Psoas muscle (tissue), 7 donors: ENCODE measurements at regions not wholly inside any gene's neighbourhood (a gene's known extent, or its start where the extent isn't known, plus 50 kb on each side); places are given as distances from the start of the nearest gene placed in this dataset.

Experiments used
- ATAC-seq, 4 donors: fragments of 200-7000 bp; cut with Tn5 transposase; one replicate each; pipeline ENCODE4 v1.9.1; 2020; ENCODE audit warnings: moderate library complexity in 3 of 4, mild to moderate bottlenecking in 2 of 4
- DNase-seq, 2 donors: peaks; one replicate each; pipeline ENCODE4 v3.0.0-alpha.2; 2020
- H3K27ac ChIP-seq: fragments of 200-600 bp; one replicate; pipeline ENCODE4 v1.8.0; 2022
- H3K27me3 ChIP-seq, 3 donors: fragments of 200-600 bp in 1 of 3; one replicate each; pipeline versions ENCODE4 v1.6.1 to v1.8.0; 2013 to 2022; ENCODE audit warnings: low read length in 2 of 3, mild to moderate bottlenecking in 2 of 3, moderate library complexity in 1 of 3; ENCODE audit not compliant: insufficient read depth in 3 of 3
- H3K36me3 ChIP-seq, 2 donors: fragments of 200-600 bp in 1 of 2; one replicate each; pipeline versions ENCODE4 v1.6.1 to v1.8.0; 2013 to 2022; ENCODE audit warnings: low read depth in 1 of 2, mild to moderate bottlenecking in 1 of 2, moderate library complexity in 1 of 2; ENCODE audit not compliant: insufficient read depth in 1 of 2
- H3K4me1 ChIP-seq: fragments of 200-600 bp; one replicate; pipeline ENCODE4 v1.8.0; 2022
- H3K4me3 ChIP-seq: fragments of 200-600 bp; one replicate; pipeline ENCODE4 v1.8.0; 2022; ENCODE audit warnings: mild to moderate bottlenecking
- H3K9me3 ChIP-seq: fragments of 200-600 bp; one replicate; pipeline ENCODE4 v1.8.0; 2022
- CTCF ChIP-seq: fragments of 200-600 bp; IDR thresholded peaks from one replicate; pipeline ENCODE4 v1.8.0; 2022; ENCODE audit warnings: antibody characterized with exemption
- WGBS, 3 donors: extraction: QIAGEN DNeasy Blood & Tissue Kit; methylation state at CpG; one replicate each; pipeline versions ENCODE4 v1.1.6 to v1.1.7; 2013; 5-methylcytosine and 5-hydroxymethylcytosine counted together
- intact Hi-C, 2 donors: fragments of 100-400 bp; cut with DNase I; formaldehyde crosslinking; loops; one replicate each; pipeline versions ENCODE4 v1.11.0 to v1.14.2; 2022
- donor health status: healthy with polysubstance abuse.
- donor health status: DM: no; HTN: no; CAD: no; lungs with moderate emphysema.
- donor health status: Bipolar disorder and iron deficiency.
- donor health status: healthy.
- donor health status: DM: yes; HTN: yes; CAD: no.
- donor health status: DM: no; HTN: no; CAD: no.
- donor health status: DM: yes; HTN: yes; CAD: no.

- no peaks in the 10 kb centered on the region for H3K9me3 ChIP-seq
- intact Hi-C loops = no loop called here
- H3K27me3 ChIP-seq = no peaks in the 10 kb centered on the region
- WGBS, 3 donors = 68 to 84% (median 74%) methylated on average over 1 of the region's 1 CpG
- H3K27ac ChIP-seq = no peak overlapping the region
- no peaks in the 10 kb centered on the region for H3K36me3 ChIP-seq
- ATAC-seq (no peak), DNase-seq (no peak)
- no peak for TF ChIP-seq CTCF
- H3K4me3 ChIP-seq = no peak overlapping the region
- H3K4me1 ChIP-seq = no peaks in the 10 kb centered on the region
These were observed 429.6 kb downstream of the RFC3 start for GRCh38 chr13:34247596-34247995.

- Histone ChIP-seq H3K27ac (no peak overlapping the region), H3K36me3 (no peaks in the 10 kb centered on the region), H3K9me3 (no peaks in the 10 kb centered on the region), H3K4me3 (no peak overlapping the region), H3K27me3 (no peaks in the 10 kb centered on the region), H3K4me1 (no peaks in the 10 kb centered on the region)
- DNase-seq (no peak), ATAC-seq (no peak)
- 82 to 93% (median 85%) methylated on average over 3 of the region's 3 CpGs for whole genome bisulfite sequencing, 3 donors
- TF ChIP-seq CTCF = no peak
- intact Hi-C loops = no loop called here
These were observed 431.6 kb downstream of the RFC3 start for GRCh38 chr13:34249546-34250039.

GRCh38 chr13:34250151-34250670 is 432.3 kb downstream of the RFC3 start:
- no peak overlapping the region for H3K4me3 ChIP-seq
- no peak overlapping the region for H3K27ac ChIP-seq
- WGBS, 3 donors = 86 to 89% (median 88%) methylated on average over 3 of the region's 3 CpGs
- no peaks in the 10 kb centered on the region for H3K27me3 ChIP-seq
- no peak for TF ChIP-seq CTCF
- intact Hi-C loops = no loop called here
- no peaks in the 10 kb centered on the region for H3K9me3 ChIP-seq
- DNase-seq (no peak), ATAC-seq (no peak)
- no peaks in the 10 kb centered on the region for H3K4me1 ChIP-seq
- H3K36me3 ChIP-seq = no peaks in the 10 kb centered on the region

GRCh38 chr13:34254366-34254765 is 436.4 kb downstream of the RFC3 start:
- H3K27me3 ChIP-seq = no peaks in the 10 kb centered on the region
- H3K9me3 ChIP-seq = no peaks in the 10 kb centered on the region
- no peaks in the 10 kb centered on the region for H3K36me3 ChIP-seq
- H3K4me1 ChIP-seq = no peaks in the 10 kb centered on the region
- no peak overlapping the region for H3K27ac ChIP-seq
- no peak for TF ChIP-seq CTCF
- H3K4me3 ChIP-seq = no peak overlapping the region
- intact Hi-C loops = no loop called here
- no peak for DNase-seq
- no peak for ATAC-seq

GRCh38 chr13:34255711-34256110 is 437.8 kb downstream of the RFC3 start:
- no peaks in the 10 kb centered on the region for H3K36me3 ChIP-seq
- H3K4me3 ChIP-seq = no peak overlapping the region
- H3K27ac ChIP-seq = no peak overlapping the region
- TF ChIP-seq CTCF = no peak
- no peak for DNase-seq
- WGBS, 3 donors = 92 to 93% (median 93%) methylated on average over 3 of the region's 3 CpGs
- no peaks in the 10 kb centered on the region for H3K27me3 ChIP-seq
- H3K4me1 ChIP-seq = no peaks in the 10 kb centered on the region
- H3K9me3 ChIP-seq = no peaks in the 10 kb centered on the region
- intact Hi-C loops = no loop called here
- ATAC-seq = no peak
